ENCODE measurements at regions not wholly inside any gene's neighbourhood (a gene's known extent, or its start where the extent isn't known, plus 50 kb on each side); places are given as distances from the start of the nearest gene placed in this dataset.

- TF ChIP-seq MAZ (IDR thresholded peaks at IDR 0.05; ENCODE audit: borderline replicate concordance, low read depth, low read length) (no peak), NFE2L2 (IDR thresholded peaks at IDR 0.05; ENCODE audit: low read depth, low read length) (no peak), CTCF (conservative IDR thresholded peaks at IDR 0.05; ENCODE audit: low read depth, low read length) (no peak), MXI1 (IDR thresholded peaks at IDR 0.05; ENCODE audit: borderline replicate concordance, low read depth, low read length) (no peak), RFX5 (IDR thresholded peaks at IDR 0.05; ENCODE audit: low read depth, low read length) (no peak), POLR2A (IDR thresholded peaks at IDR 0.05; ENCODE audit: low read depth, low read length) (no peak), CEBPB (IDR thresholded peaks at IDR 0.05; ENCODE audit: low read depth, low read length) (no peak), ELK1 (IDR thresholded peaks at IDR 0.05; ENCODE audit: borderline replicate concordance, low read depth, low read length) (no peak), BHLHE40 (IDR thresholded peaks at IDR 0.05; ENCODE audit: low read depth, low read length) (no peak), SMC3 (IDR thresholded peaks at IDR 0.05; ENCODE audit: low read depth, low read length) (no peak), RAD21 (IDR thresholded peaks at IDR 0.05; ENCODE audit: low read length) (no peak)
Observed at GRCh38 chr10:80759693-80760092, 222.0 kb downstream of the SH2D4B start.

Measured in IMR-90 (cell line).